GM12874 (cell line): ENCODE measurements at regions not wholly inside any gene's neighbourhood (a gene's known extent, or its start where the extent isn't known, plus 50 kb on each side); places are given as distances from the start of the nearest gene placed in this dataset.

Source experiments
- TF ChIP-seq, protein P1 (sequence below): IDR thresholded peaks from 2 replicates; pipeline ENCODE4 v1.5.1; 2011; ENCODE audit warnings: low read depth, mild to moderate bottlenecking, control low read depth, low read length, moderate library complexity; ENCODE audit not compliant: insufficient read depth

DNA sequence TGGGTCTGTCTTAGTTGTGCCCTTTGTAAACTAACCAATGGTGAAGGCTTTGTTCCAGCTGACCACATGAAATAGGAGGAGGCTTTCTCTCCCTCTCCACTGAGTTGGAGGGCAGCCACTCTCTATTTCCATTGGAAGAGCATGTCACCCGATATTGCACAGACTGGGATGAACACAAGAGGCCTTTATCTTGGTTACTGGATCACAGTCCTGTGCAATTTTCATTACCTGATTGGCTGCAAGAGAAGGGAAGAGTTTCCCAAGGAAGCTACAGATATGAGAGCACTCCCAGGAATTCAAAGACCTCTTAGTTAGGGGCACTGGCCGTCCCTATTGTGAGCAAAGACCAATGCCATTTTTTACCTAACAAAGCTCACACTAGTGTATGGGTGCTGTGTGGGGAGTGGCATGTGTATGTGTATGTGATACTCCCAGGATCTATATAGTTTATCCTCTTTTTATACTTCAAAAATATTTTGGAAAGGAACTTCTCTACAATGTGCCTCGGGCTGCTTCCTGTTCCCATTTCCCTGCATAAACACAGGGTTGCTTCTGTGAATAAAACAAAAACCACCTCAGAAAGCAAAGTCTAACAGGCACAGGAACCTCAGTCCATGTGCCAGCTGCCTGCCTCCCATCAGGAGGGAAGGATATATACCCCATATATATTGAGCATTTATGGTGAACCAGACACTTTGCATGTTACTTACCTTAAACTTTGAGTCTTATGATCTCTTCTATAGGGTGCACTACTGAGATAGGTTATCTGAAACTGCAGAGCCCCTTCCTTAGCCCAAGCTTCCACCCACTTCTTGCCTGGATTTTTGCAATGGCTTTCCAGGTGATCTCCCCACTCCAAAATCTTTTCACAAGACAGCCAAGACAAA lies 126.5 kb downstream of the RASSF10 start:
- TF ChIP-seq, protein P1, sequence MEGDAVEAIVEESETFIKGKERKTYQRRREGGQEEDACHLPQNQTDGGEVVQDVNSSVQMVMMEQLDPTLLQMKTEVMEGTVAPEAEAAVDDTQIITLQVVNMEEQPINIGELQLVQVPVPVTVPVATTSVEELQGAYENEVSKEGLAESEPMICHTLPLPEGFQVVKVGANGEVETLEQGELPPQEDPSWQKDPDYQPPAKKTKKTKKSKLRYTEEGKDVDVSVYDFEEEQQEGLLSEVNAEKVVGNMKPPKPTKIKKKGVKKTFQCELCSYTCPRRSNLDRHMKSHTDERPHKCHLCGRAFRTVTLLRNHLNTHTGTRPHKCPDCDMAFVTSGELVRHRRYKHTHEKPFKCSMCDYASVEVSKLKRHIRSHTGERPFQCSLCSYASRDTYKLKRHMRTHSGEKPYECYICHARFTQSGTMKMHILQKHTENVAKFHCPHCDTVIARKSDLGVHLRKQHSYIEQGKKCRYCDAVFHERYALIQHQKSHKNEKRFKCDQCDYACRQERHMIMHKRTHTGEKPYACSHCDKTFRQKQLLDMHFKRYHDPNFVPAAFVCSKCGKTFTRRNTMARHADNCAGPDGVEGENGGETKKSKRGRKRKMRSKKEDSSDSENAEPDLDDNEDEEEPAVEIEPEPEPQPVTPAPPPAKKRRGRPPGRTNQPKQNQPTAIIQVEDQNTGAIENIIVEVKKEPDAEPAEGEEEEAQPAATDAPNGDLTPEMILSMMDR, result no peak

DNA sequence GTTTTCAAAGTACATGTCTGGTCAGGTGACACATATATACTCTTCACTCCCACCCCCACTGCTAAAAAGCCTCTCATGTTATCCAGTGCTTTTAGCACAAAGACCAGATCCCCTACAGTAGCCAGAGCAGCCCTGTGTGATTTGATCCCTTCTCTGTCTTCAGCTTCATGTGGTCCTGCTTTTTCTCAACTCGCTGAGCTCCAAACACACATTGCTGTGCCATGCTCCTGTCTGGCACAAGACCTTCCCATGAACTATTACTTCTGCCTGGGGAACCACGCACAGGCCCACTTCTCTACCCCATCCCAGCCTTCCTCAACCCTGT lies 127.1 kb downstream of the RASSF10 start:
- TF ChIP-seq, protein P1, result no peak

DNA sequence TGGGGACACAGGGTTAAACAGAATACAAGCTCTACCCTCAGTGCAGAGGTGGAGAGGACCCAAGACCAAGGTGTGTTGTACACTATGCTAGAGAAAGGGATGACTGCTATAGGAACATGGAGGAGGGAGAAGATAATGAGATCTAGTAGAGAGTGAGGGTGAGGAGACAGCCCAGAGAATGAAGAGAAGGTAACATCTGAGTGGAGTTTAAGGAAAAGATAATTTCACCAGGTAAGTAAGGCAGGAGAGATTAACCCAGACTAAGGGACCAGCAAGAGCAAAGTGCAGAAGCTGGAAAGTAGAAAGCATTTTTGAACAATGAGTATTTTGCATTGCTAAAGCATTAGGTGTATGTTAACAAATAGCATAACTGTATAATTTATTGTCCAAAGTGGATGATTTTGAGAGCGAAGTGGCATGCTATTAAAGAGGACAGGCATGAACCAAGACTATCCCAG lies 128.8 kb downstream of the RASSF10 start:
- TF ChIP-seq, protein P1, result no peak

DNA sequence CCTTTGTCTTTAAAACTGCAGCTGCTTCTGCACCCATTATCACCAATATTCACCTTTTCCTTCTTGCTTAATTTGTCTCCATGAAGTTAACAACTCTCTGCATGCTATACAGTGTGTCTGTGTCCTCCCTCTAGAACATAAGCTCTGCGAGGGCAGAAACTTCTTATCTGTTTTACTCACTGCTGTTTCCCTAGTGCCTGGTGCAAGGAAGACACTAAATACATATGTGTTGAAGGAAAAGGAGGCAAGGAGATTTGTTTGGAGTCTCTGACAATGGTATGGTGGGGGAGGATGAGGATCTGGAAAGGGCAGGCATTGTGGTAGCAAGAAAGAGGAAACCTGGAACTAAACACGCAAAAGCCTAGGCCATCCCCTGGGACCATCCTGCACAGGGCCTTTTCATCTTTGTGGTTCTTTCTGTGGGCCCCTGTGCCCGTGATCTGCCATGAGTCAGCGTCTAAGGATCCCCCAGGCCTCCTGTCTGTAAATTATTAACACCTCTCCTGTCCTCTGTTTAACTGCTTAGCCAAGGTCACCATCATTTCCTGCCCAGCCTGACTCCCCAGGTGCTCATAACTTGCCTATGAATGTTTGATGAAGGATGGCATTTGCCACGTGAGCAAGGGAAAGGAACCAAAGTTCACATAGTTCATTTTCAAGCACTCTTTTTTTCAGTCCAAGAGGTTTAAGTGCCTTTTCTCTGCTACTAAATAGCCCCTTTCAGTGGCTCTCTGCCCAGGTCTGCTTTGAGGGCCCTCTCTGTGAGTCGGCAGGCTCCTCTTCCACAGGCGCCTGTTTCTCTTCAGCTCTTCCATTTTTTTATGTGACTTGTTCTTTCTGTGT lies 131.1 kb downstream of the RASSF10 start:
- TF ChIP-seq, protein P1, result no peak

DNA sequence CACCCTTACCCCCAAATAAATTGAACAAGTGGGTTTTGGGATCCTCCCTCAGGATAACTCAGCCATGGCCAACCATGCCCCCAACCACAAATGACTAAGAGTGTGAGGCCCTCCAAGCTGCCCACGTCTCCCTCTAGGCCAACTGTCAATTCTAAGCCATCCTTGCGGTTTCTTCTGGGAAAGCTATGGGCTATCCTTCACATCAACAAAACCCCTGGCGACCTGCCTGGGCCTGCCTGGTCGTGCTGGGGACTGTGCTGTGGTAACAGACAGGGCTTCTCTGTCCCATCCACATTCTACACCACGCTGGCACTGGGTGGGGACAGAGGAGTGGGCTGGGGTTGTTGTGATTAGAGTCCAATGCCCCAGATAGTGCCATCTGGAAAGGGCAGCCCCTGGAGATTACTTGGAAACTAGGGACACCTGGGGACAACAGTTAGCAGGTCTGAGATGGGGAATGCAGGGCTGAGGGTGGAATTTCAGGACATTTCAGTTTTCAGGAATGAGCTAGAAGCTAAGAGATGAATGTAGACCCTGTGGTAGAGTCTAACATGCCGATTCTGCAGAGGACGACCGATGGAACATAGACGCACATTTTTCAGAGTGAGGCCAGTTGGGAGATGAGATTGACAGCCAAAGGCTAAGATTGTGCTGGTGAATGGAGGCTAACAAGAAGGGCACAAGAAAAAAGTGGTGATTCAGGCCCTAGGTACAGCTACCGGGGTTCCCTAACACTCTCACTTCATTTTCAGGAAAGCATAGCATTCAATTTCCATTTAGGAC lies 131.9 kb downstream of the RASSF10 start:
- TF ChIP-seq, protein P1, result no peak

DNA sequence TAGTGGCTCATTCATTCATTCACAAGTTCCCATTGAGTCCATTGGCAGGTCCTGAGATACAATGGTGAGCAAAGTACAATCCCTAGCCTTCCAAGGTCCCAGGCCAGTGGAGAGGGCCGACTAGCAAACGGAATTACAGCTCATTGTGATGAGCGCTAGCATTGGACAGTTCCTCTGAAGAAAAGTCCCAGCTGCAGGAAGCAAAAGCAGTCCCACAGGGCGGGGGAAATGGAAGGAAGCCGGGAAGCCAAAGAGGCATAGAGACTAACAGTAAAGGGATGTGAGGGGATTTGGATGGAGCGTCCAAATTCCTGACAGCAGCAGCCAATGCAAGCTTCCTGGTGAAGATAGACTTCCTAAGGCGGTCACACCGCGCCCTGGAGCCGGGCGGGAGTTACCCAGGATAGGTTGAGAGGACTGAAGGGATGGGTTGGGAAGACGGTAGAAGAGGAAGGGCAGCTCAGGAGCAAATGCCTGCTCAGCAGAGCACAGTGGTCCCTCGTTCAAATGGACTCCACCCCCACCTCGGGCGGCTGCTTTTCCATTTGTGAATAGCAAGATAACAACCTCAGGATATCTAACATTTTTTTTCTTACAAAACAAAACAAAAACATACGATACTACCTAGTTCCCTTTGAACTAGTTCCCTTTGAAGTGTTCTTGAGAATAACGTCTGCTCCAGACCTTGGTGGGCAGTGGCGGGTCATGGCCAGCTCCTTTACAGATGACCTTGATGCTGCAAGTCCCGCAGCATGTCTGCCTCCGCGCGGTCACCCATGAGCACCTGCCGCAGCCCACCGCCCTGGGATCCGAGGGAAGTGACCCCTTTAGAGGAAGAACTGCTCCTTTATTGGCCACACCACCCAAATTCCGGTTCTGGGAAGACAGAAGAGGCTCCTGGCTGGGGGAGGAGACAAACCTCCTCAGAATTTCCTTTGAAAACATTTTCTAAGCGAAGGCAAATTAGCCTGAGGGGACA lies 132.9 kb downstream of the RASSF10 start:
- TF ChIP-seq, protein P1, result no peak
